ENCODE measurements at regions not wholly inside any gene's neighbourhood (a gene's known extent, or its start where the extent isn't known, plus 50 kb on each side); places are given as distances from the start of the nearest gene placed in this dataset.

GRCh38 chr5:101997235-101997634, 298.8 kb downstream of the SLCO4C1 start:
- Histone ChIP-seq H3K4me3 (no peak overlapping the region), H3K36me3 (ENCODE audit: control insufficient read depth, insufficient read depth, low read length) (no peaks in the 10 kb centered on the region), H3K4me1 (replicated peaks in 1 of 2; ENCODE audit: control insufficient read depth in 2 of 2, insufficient read depth in 2 of 2, low read length in 2 of 2) (no peaks in the 10 kb centered on the region), H3K9me1 (ENCODE audit: control insufficient read depth, insufficient read depth, low read length) (no peaks in the 10 kb centered on the region), H3K27ac (ENCODE audit: extremely low read depth, low read depth, low read length) (no peak overlapping the region), H3K9me3 (replicated peaks; ENCODE audit: control insufficient read depth, insufficient read depth, low read depth, low read length) (no peaks in the 10 kb centered on the region), H3K27me3 (ENCODE audit: control insufficient read depth in 2 of 2, insufficient read depth in 2 of 2, low read length in 2 of 2) (no peaks in the 10 kb centered on the region), H3K9ac (ENCODE audit: insufficient read depth in 1 of 2, low read depth in 2 of 2, low read length in 2 of 2) (no peak overlapping the region), H3K79me2 (ENCODE audit: control insufficient read depth, insufficient read depth, low read length) (no peaks in the 10 kb centered on the region), H2AFZ (ENCODE audit: low read depth, low read length) (no peak overlapping the region), H4K20me1 (replicated peaks; ENCODE audit: control insufficient read depth, insufficient read depth, low read length) (no peaks in the 10 kb centered on the region), H3K4me2 (ENCODE audit: insufficient read depth, low read length) (no peak overlapping the region)
- TF ChIP-seq SRSF1 (IDR thresholded peaks at IDR 0.05; ENCODE audit: low read depth, low read length) (no peak), TAF7 (tag; IDR thresholded peaks at IDR 0.05) (no peak), NONO (IDR thresholded peaks at IDR 0.05; ENCODE audit: low read depth in 2 of 2, low read length in 1 of 2) (no peak), TGIF2 (CRISPR knock-in tag; IDR thresholded peaks at IDR 0.05) (no peak), RERE (CRISPR knock-in tag; IDR thresholded peaks at IDR 0.05; ENCODE audit: borderline replicate concordance) (no peak), GTF2F1 (IDR thresholded peaks at IDR 0.05; ENCODE audit: low read depth, low read length) (no peak), TBP (optimal IDR thresholded peaks at IDR 0.05; ENCODE audit: low read depth, low read length) (no peak)
- WGBS (ENCODE audit: insufficient coverage, low coverage, missing lambda C conversion rate): 10% methylated on average over 1 of the region's 1 CpG
- FAIRE-seq (no peak), DNase-seq (ENCODE audit: extremely low read depth in 1 of 4, low spot score in 3 of 4) (no peak), ATAC-seq (no peak)
- no TSS peak for BruUV-seq (replicated peaks)
- ChIA-PET POLR2A (no interaction called here), CTCF (ENCODE audit: low intra/inter-chr PET ratio) (no interaction called here)
- intact Hi-C loops (cut with micrococcal nuclease) (no loop called here), in situ Hi-C loops (cut with MboI) (no loop called here)

Data from K562 (cell line).